CD14-positive monocyte (primary cell): ENCODE measurements at regions not wholly inside any gene's neighbourhood (a gene's known extent, or its start where the extent isn't known, plus 50 kb on each side); places are given as distances from the start of the nearest gene placed in this dataset.

ENCODE experiments used
- DNase-seq, 3 donors: peaks; one replicate each; pipeline ENCODE4 v3.0.0-alpha.2; 2011 to 2022
- H2AFZ ChIP-seq: 2 replicates; pipeline ENCODE4 v1.6.0; 2012; ENCODE audit warnings: mild to moderate bottlenecking, low read depth, low read length, inconsistent platforms; ENCODE audit not compliant: insufficient read depth, poor library complexity, severe bottlenecking
- H3K27ac ChIP-seq, 2 donors: 1 replicate in 1 of 2; 2 replicates in 1 of 2; pipeline ENCODE4 v1.5.1; 2012 to 2013; ENCODE audit warnings: low read length in 2 of 2, control low read depth in 1 of 2, inconsistent platforms in 1 of 2, low read depth in 1 of 2, mild to moderate bottlenecking in 1 of 2
- H3K27me3 ChIP-seq, 2 donors: one replicate each; pipeline versions ENCODE4 v1.6.0 to v1.6.1; 2011 to 2013; ENCODE audit warnings: low read length in 2 of 2; ENCODE audit not compliant: control insufficient read depth in 2 of 2, insufficient read depth in 2 of 2
- H3K36me3 ChIP-seq, 2 donors: replicated peaks in 1 of 2; 1 replicate in 1 of 2; 2 replicates in 1 of 2; pipeline versions ENCODE4 v1.5.1 to v1.6.1; 2012 to 2013; ENCODE audit warnings: low read length in 2 of 2, control low read depth in 1 of 2, inconsistent platforms in 1 of 2, mild to moderate bottlenecking in 1 of 2; ENCODE audit not compliant: insufficient read depth in 2 of 2, control insufficient read depth in 1 of 2
- H3K4me1 ChIP-seq, 2 donors: 1 replicate in 1 of 2; 2 replicates in 1 of 2; pipeline versions ENCODE4 v1.5.1 to v1.6.1; 2012 to 2013; ENCODE audit warnings: low read length in 2 of 2, control low read depth in 1 of 2, inconsistent platforms in 1 of 2, mild to moderate bottlenecking in 1 of 2, moderate library complexity in 1 of 2; ENCODE audit not compliant: insufficient read depth in 2 of 2, control insufficient read depth in 1 of 2
- H3K4me2 ChIP-seq: replicated peaks from 2 replicates; pipeline ENCODE3; 2012; ENCODE audit warnings: low read length, moderate library complexity, mild to moderate bottlenecking; ENCODE audit not compliant: poor library complexity, severe bottlenecking; ENCODE audit errors: extremely low read depth
- H3K4me3 ChIP-seq, 3 experiments: fragments of 200-600 bp in 1 of 3; sonication (generic) in 1 of 3; replicated peaks in 1 of 3; 1 replicate in 2 of 3; 2 replicates in 1 of 3; pipeline ENCODE4 v1.5.1; 2011 to 2013; ENCODE audit warnings: low read length in 3 of 3, mild to moderate bottlenecking in 3 of 3, control low read depth in 2 of 3, low read depth in 2 of 3, inconsistent platforms in 1 of 3, moderate library complexity in 1 of 3
- H3K79me2 ChIP-seq: 2 replicates; pipeline ENCODE4 v1.6.0; 2012; ENCODE audit warnings: mild to moderate bottlenecking, control low read depth, inconsistent platforms, low read length, moderate library complexity; ENCODE audit not compliant: insufficient read depth
- H3K9ac ChIP-seq: 2 replicates; pipeline ENCODE4 v1.6.0; 2017; ENCODE audit warnings: low read length, mild to moderate bottlenecking; ENCODE audit not compliant: insufficient read depth, poor library complexity, severe bottlenecking
- H3K9me3 ChIP-seq, 2 donors: replicated peaks in 1 of 2; 1 replicate in 1 of 2; 2 replicates in 1 of 2; pipeline versions ENCODE4 v1.5.1 to v1.6.1; 2012 to 2013; ENCODE audit warnings: low read length in 2 of 2, control low read depth in 1 of 2; ENCODE audit not compliant: control insufficient read depth in 1 of 2, insufficient read depth in 1 of 2
- H4K20me1 ChIP-seq: 2 replicates; pipeline ENCODE4 v1.6.0; 2012; ENCODE audit warnings: mild to moderate bottlenecking, low read length, control low read depth, moderate library complexity; ENCODE audit not compliant: insufficient read depth
- H3K27ac Mint-ChIP-seq, 7 donors: one replicate each; pipeline ENCODE4 v1.8.0; 2020; ENCODE audit warnings: mild to moderate bottlenecking in 7 of 7, mixed read lengths in 7 of 7, moderate library complexity in 6 of 7, inconsistent platforms in 2 of 7
- H3K27me3 Mint-ChIP-seq, 3 donors: one replicate each; pipeline ENCODE4 v1.8.0; 2021 to 2022; ENCODE audit warnings: low read depth in 3 of 3, mild to moderate bottlenecking in 3 of 3, mixed read lengths in 3 of 3, moderate library complexity in 3 of 3, inconsistent platforms in 1 of 3
- H3K36me3 Mint-ChIP-seq, 2 donors: one replicate each; pipeline ENCODE4 v1.8.0; 2020; ENCODE audit warnings: mixed read lengths in 2 of 2, inconsistent platforms in 1 of 2, mild to moderate bottlenecking in 1 of 2
- H3K4me1 Mint-ChIP-seq: one replicate; pipeline ENCODE4 v1.8.0; 2020; ENCODE audit warnings: mild to moderate bottlenecking, mixed read lengths
- H3K4me3 Mint-ChIP-seq, 2 donors: one replicate each; pipeline ENCODE4 v1.8.0; 2020; ENCODE audit warnings: mild to moderate bottlenecking in 2 of 2, mixed read lengths in 2 of 2, moderate library complexity in 1 of 2
- H3K9me3 Mint-ChIP-seq, 7 donors: one replicate each; pipeline ENCODE4 v1.8.0; 2020 to 2022; ENCODE audit warnings: mixed read lengths in 7 of 7, mild to moderate bottlenecking in 6 of 7, moderate library complexity in 6 of 7, inconsistent platforms in 2 of 7
- CTCF ChIP-seq: fragments of 200-600 bp; IDR thresholded peaks from one replicate; pipeline ENCODE4 v1.8.0; 2022; ENCODE audit warnings: antibody characterized with exemption, mild to moderate bottlenecking
- WGBS: methylation state at CpG from one replicate; pipeline ENCODE4 v1.1.5; 2013; ENCODE audit warnings: missing lambda C conversion rate; ENCODE audit not compliant: insufficient coverage; 5-methylcytosine and 5-hydroxymethylcytosine counted together
- intact Hi-C, 2 donors: fragments of 100-400 bp; cut with micrococcal nuclease; formaldehyde crosslinking; loops; one replicate each; pipeline versions ENCODE4 v1.15.0 to v1.15.1; 2023

GRCh38 chr13:106001443-106001842, 534.0 kb downstream of the EFNB2 start:
- no peaks in the 10 kb centered on the region for H4K20me1 ChIP-seq
- 83% methylated on average over 1 of the region's 2 CpGs for WGBS
- H3K4me3 ChIP-seq: no peak overlapping the region
- Mint-ChIP-seq H3K27me3 (no peaks in the 10 kb centered on the region), H3K4me1 (no peaks in the 10 kb centered on the region), H3K9me3 (peaks cover 4 to 18% (median 10%) of the 10 kb centered on the region in 7 donors), H3K4me3 (no peak overlapping the region), H3K36me3 (no peaks in the 10 kb centered on the region), H3K27ac (no peak overlapping the region)
- DNase-seq: no peak
- intact Hi-C loops: no loop called here
- H3K9me3 ChIP-seq: peaks cover 0 to 17% of the 10 kb centered on the region in 2 donors
- H3K27ac ChIP-seq: no peak overlapping the region
- H3K79me2 ChIP-seq: no peaks in the 10 kb centered on the region
- H3K4me1 ChIP-seq: no peaks in the 10 kb centered on the region
- no peak overlapping the region for H2AFZ ChIP-seq
- no peak overlapping the region for H3K4me2 ChIP-seq
- TF ChIP-seq CTCF: no peak
- H3K9ac ChIP-seq: no peak overlapping the region
- no peaks in the 10 kb centered on the region for H3K27me3 ChIP-seq
- no peaks in the 10 kb centered on the region for H3K36me3 ChIP-seq

- Mint-ChIP-seq H3K4me3 (no peak overlapping the region), H3K9me3 (peaks cover 7 to 19% (median 13%) of the 10 kb centered on the region in 7 donors), H3K27me3 (peaks cover 0 to 2% (median 0%) of the 10 kb centered on the region in 3 donors), H3K36me3 (no peaks in the 10 kb centered on the region), H3K27ac (no peak overlapping the region), H3K4me1 (no peaks in the 10 kb centered on the region)
- H3K9me3 ChIP-seq: peaks cover 5 to 24% of the 10 kb centered on the region in 2 donors
- H3K9ac ChIP-seq: no peak overlapping the region
- H4K20me1 ChIP-seq: no peaks in the 10 kb centered on the region
- no peaks in the 10 kb centered on the region for H3K36me3 ChIP-seq
- no peak overlapping the region for H3K4me3 ChIP-seq
- TF ChIP-seq CTCF: no peak
- intact Hi-C loops: no loop called here
- WGBS: 83% methylated on average over 25 of the region's 29 CpGs
- H3K79me2 ChIP-seq: no peaks in the 10 kb centered on the region
- no peak overlapping the region for H2AFZ ChIP-seq
- H3K27me3 ChIP-seq: no peaks in the 10 kb centered on the region
- H3K27ac ChIP-seq: no peak overlapping the region
- H3K4me2 ChIP-seq: no peak overlapping the region
- no peaks in the 10 kb centered on the region for H3K4me1 ChIP-seq
- no peak for DNase-seq
Observed at GRCh38 chr13:105997581-105998550, 537.6 kb downstream of the EFNB2 start.
